ENCODE measurements at regions not wholly inside any gene's neighbourhood (a gene's known extent, or its start where the extent isn't known, plus 50 kb on each side); places are given as distances from the start of the nearest gene placed in this dataset.

GRCh38 chr2:198232281-198232680 lies 427.9 kb downstream of the PLCL1 start:
- Histone ChIP-seq H3K4me3 (ENCODE audit: control extremely low read depth in 1 of 5, extremely low read depth in 1 of 5, insufficient read depth in 1 of 5, low read depth in 2 of 5, low read length in 4 of 5) (no peak overlapping the region), H3K4me1 (ENCODE audit: control insufficient read depth in 2 of 2, insufficient read depth in 2 of 2, low read length in 2 of 2) (no peaks in the 10 kb centered on the region), H2AFZ (ENCODE audit: insufficient read depth, low read depth, low read length, poor library complexity, severe bottlenecking) (no peak overlapping the region), H4K20me1 (ENCODE audit: control insufficient read depth, insufficient read depth, low read length, poor library complexity, severe bottlenecking) (no peaks in the 10 kb centered on the region), H3K79me2 (ENCODE audit: control insufficient read depth, insufficient read depth, low read length) (no peaks in the 10 kb centered on the region), H3K4me2 (replicated peaks; ENCODE audit: low read depth, low read length, poor library complexity, severe bottlenecking) (no peak overlapping the region), H3K27ac (ENCODE audit: low read length in 2 of 2) (no peak overlapping the region), H3K36me3 (replicated peaks in 1 of 2; ENCODE audit: control extremely low read depth in 1 of 2, control insufficient read depth in 1 of 2, extremely low read depth in 1 of 2, insufficient read depth in 2 of 2, low read length in 1 of 2) (no peaks in the 10 kb centered on the region), H3K9me3 (ENCODE audit: control extremely low read depth in 1 of 3, control insufficient read depth in 2 of 3, insufficient read depth in 1 of 3, low read length in 2 of 3) (no peaks in the 10 kb centered on the region), H3K27me3 (replicated peaks in 1 of 4; ENCODE audit: control extremely low read depth in 1 of 4, control insufficient read depth in 3 of 4, insufficient read depth in 4 of 4, low read length in 3 of 4) (no peaks in the 10 kb centered on the region), H3K9ac (ENCODE audit: low read length) (no peak overlapping the region)
- no peaks in the 10 kb centered on the region for H3K27me3 Mint-ChIP-seq
- ChIA-PET POLR2A (no interaction called here), CTCF (interaction anchor here (1.9 kb wide), 1 partner anchor 82 kb away, joined by 4 read pairs; no protein-coding TSS in a partner anchor)
- no peak overlapping the region for H3K4me3 Mint-ChIP-seq
- TF ChIP-seq EZH2 (IDR thresholded peaks at IDR 0.05; ENCODE audit: borderline replicate concordance, insufficient read depth, low read depth, low read length, poor library complexity, severe bottlenecking) (no peak), CTCF (IDR thresholded peaks at IDR 0.05) (no peak)
- ATAC-seq (ENCODE audit: low read depth) (no peak), DNase-seq (no peak)
- no peaks in the 10 kb centered on the region for H3K4me1 Mint-ChIP-seq
- H3K9me3 Mint-ChIP-seq (ENCODE audit: insufficient read depth) = no peaks in the 10 kb centered on the region
- no CpG with 5 or more reads among the region's 4 CpGs for WGBS (ENCODE audit: insufficient coverage)
- no peak overlapping the region for H3K27ac Mint-ChIP-seq
- intact Hi-C loops (cut with micrococcal nuclease) = no loop called here

- CTCF ChIA-PET = interaction anchor here (1.9 kb wide), 1 partner anchor 82 kb away, joined by 4 read pairs; no protein-coding TSS in a partner anchor
- no peaks in the 10 kb centered on the region for H3K27me3 Mint-ChIP-seq
- POLR2A ChIA-PET = no interaction called here
- WGBS (ENCODE audit: insufficient coverage) = 100% methylated on average over 1 of the region's 1 CpG
- H3K27me3 ChIP-seq (replicated peaks in 1 of 4; ENCODE audit: control extremely low read depth in 1 of 4, control insufficient read depth in 3 of 4, insufficient read depth in 4 of 4, low read length in 3 of 4) = no peaks in the 10 kb centered on the region
- no peaks in the 10 kb centered on the region for H3K36me3 ChIP-seq (replicated peaks in 1 of 2; ENCODE audit: control extremely low read depth in 1 of 2, control insufficient read depth in 1 of 2, extremely low read depth in 1 of 2, insufficient read depth in 2 of 2, low read length in 1 of 2)
- no peaks in the 10 kb centered on the region for H3K9me3 ChIP-seq (ENCODE audit: control extremely low read depth in 1 of 3, control insufficient read depth in 2 of 3, insufficient read depth in 1 of 3, low read length in 2 of 3)
- ATAC-seq (ENCODE audit: low read depth) = no peak
- no peak overlapping the region for H3K9ac ChIP-seq (ENCODE audit: low read length)
- no peak overlapping the region for H3K27ac Mint-ChIP-seq
- no peak for TF ChIP-seq CTCF (IDR thresholded peaks at IDR 0.05)
- TF ChIP-seq EZH2 (IDR thresholded peaks at IDR 0.05; ENCODE audit: borderline replicate concordance, insufficient read depth, low read depth, low read length, poor library complexity, severe bottlenecking) = no peak
- no peaks in the 10 kb centered on the region for H4K20me1 ChIP-seq (ENCODE audit: control insufficient read depth, insufficient read depth, low read length, poor library complexity, severe bottlenecking)
- H3K9me3 Mint-ChIP-seq (ENCODE audit: insufficient read depth) = no peaks in the 10 kb centered on the region
- intact Hi-C loops (cut with micrococcal nuclease) = no loop called here
- H3K27ac ChIP-seq (ENCODE audit: low read length in 2 of 2) = no peak overlapping the region
- no peaks in the 10 kb centered on the region for H3K4me1 Mint-ChIP-seq
- no peak overlapping the region for H2AFZ ChIP-seq (ENCODE audit: insufficient read depth, low read depth, low read length, poor library complexity, severe bottlenecking)
- no peak overlapping the region for H3K4me3 Mint-ChIP-seq
- H3K79me2 ChIP-seq (ENCODE audit: control insufficient read depth, insufficient read depth, low read length) = no peaks in the 10 kb centered on the region
- H3K4me2 ChIP-seq (replicated peaks; ENCODE audit: low read depth, low read length, poor library complexity, severe bottlenecking) = no peak overlapping the region
- H3K4me3 ChIP-seq (ENCODE audit: control extremely low read depth in 1 of 5, extremely low read depth in 1 of 5, insufficient read depth in 1 of 5, low read depth in 2 of 5, low read length in 4 of 5) = no peak overlapping the region
- no peaks in the 10 kb centered on the region for H3K4me1 ChIP-seq (ENCODE audit: control insufficient read depth in 2 of 2, insufficient read depth in 2 of 2, low read length in 2 of 2)
- no peak for DNase-seq
These were observed 427.2 kb downstream of the PLCL1 start for GRCh38 chr2:198231562-198231961.
